Iris pigment epithelial cell (primary cell): ENCODE measurements at regions not wholly inside any gene's neighbourhood (a gene's known extent, or its start where the extent isn't known, plus 50 kb on each side); places are given as distances from the start of the nearest gene placed in this dataset.

Experiments
- DNase-seq: peaks from one replicate; pipeline ENCODE4 v3.0.0-alpha.2; 2011; ENCODE audit warnings: low read depth

GRCh38 chr2:236855176-236855865 is 230.4 kb upstream of the COPS8 start:
- no peak for DNase-seq

GRCh38 chr2:236855866-236856847 is 229.5 kb upstream of the COPS8 start:
- no peak for DNase-seq

DNA sequence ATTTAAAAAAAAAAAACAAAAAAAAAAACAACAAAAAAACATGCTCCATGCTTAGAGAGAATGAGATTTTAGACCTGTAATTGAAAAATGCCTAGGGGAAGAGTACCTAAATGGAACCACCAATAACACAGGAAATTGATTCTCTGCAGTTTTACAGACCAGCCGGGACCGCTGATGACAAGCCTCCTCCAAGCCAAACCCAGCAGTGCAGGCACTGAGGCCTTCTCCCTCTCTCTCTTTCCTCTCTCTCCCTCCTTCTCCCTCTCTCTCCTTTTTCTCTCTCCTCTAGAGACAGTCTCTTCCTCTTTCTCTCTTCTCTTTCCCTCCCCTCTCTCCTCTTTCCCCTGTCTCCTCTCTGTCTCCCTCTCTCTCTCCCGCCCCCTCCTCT is 228.8 kb upstream of the COPS8 start:
- no peak for DNase-seq

DNA sequence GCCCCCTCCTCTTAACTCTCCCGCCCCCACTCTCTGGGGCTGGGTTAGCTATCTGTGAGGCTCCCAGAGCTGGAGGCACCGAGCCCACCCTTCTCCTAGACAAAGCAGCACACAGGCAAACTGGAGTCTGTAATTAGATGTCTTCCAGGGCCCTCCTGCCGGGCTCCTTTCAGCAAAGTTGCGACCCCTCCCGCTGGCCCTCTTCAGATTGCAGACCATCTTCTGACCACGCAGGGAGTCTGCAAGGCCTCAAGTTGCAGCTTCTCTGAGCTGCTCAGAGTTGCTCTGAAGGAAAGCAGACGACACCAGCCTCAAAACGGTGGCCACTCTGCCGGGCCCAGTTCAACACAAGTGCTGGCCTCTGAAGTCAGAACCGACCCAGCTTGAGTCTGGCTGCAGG is 228.4 kb upstream of the COPS8 start:
- DNase-seq, result no peak

DNA sequence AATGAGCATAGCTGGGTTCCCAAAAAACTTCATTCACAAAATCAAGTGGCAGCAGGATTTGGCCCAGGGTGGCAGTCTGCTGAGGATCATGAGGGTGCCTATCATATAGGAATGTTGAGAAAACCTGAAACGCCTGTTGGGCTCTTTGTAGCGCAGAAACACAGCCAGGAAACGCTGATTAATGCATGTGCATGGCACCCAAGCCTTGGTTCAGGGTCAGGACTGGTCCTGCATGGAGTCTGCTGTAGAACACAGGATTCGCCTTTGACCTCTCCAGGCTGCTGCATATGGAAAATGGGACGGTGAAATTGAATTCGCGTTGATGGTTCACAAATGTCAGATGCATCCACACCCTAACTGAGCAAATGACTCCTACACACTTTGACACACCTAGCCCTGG is 227.9 kb upstream of the COPS8 start:
- DNase-seq, result no peak

DNA sequence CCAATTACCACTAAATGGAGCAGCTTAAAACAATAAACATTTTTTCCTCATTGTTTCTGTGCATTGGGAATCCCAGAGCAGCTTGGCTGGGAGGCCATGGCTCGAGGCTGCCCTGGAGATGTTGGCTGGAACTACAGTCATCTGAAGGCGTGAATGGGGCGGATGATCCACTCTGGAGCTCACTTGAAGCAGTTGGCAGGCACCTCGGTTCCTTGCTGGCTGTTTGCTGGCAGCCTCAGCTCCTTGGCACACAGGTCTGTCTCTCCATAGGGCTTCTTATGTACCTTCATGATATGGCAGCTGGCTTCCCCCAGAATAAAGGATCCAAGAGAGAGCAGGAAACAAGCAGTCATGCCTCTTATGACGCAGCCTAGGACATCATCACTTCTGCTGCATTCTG is 227.0 kb upstream of the COPS8 start:
- no peak for DNase-seq

- DNase-seq, result no peak
These were observed 225.8 kb upstream of the COPS8 start for GRCh38 chr2:236859908-236860307.

- no peak for DNase-seq
These were observed 224.4 kb upstream of the COPS8 start for GRCh38 chr2:236861196-236861875.

GRCh38 chr2:236861944-236862343 is 223.7 kb upstream of the COPS8 start:
- DNase-seq, result no peak

DNA sequence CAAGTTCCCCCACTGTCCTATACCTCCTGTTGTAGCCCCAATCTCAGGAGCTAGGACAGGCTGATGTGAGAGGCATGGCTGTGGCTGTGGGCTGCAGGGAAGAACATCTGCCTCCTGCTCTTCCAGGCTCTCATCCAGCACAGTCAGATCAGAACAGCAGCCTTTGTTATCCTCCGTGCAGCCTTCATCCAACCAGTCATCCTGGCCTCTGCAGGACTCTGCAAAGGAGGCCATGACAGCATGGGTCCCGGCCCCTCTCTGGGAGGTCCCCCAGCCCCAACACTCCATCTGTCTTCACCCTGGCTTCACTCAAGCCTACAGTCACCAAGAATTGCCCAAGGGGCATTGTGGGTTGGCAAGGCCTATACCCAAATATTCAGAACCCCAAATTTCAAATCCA is 223.2 kb upstream of the COPS8 start:
- no peak for DNase-seq

GRCh38 chr2:236862961-236863728 is 222.5 kb upstream of the COPS8 start:
- DNase-seq, result peak; percentile 80

DNA sequence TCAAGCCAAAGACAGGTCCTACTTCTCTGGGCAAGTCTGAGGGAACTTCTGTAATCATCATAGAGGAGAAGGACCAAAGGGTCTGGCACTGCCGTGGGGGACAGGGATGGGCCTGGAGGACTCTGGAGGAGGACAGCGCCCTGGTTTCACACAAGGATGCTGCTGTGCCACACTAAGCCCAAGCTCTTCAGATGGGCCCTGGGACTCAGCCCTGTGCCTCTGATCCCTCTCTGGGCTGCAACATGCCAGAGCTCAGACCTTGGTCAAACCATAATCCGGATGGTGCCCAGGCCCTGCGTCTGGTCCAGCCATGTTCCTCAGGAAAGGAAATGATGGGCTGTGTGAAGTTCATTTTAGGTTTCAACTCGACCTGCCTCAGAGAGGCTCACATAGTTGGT is 222.0 kb upstream of the COPS8 start:
- DNase-seq, result no peak

DNA sequence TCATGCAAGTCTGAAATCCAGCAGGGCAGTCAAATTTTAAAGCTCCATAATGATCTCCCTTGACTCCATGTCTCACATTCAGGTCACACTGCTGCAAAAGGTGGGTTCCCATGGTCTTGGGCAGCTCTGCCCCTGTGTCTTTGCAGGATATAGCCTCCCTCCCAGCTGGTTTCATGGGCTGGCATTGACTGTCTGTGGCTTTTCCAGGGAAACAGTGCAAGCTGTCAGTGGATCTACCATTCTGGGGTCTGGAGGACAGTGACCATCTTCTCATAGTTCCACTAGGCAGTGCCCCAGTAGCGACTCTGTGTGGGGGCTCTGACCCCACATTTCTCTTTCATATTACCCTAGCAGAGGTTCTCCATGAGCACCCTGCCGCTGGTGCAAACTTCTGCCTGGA is 220.6 kb upstream of the COPS8 start:
- DNase-seq, result no peak

- no peak for DNase-seq
These were observed 218.9 kb upstream of the COPS8 start for GRCh38 chr2:236866542-236867340.

DNA sequence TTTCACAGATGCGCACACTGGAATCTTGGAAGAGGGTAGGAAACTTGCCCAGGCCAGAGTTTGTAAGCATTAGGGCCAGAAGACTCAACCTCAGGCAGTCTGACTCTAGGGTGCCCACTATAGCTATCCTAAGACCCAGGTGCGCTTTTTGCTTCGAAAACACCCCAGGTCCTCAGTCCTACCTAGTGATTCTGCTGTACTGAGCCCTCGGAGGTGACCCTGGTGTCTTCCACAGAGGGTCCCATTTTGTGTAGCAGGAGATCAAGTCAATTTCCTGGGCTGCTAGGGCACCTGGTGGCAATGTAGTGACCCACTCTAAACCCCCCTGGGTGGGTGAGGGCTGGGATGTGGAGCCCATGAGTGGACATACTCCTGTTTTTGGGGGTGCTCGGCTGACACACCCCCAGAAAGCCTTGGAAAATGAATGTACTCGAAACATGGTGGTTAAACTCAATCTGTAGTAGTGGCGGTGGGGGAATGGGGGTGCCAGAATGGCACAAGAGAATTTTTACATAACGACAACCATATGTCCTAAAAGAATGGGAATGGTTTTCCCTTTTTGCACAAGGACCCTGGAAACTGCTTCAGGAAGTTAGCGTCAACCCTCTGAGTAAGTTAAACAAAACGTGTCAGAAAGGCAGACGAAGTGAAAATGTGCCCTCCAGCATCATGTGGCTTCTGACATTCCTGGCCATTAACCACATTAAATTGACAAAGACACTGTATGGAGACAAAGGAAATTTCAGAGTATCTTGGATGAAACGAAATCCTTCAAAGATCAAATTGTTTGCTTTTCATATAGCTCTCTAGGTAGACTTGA is 218.0 kb upstream of the COPS8 start:
- no peak for DNase-seq

DNA sequence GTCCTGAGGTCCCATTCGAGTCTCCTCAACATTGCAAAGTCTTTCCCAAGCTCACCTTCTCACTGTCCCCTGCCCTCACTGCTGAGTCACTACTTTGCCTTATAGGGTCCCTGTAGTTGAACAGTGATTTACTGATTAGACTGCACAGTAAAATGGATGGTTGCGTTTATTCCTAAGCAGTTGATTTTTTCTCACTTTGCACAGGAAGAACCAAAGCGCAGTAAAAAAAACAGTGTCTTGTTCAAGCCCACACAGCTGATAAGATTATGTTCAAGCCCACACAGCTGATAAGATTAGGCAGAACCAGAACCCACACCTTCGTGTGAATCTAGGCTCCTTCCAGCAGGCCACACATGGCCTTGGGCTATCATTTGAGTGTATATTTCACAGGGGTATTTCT is 215.3 kb upstream of the COPS8 start:
- DNase-seq, result no peak

GRCh38 chr2:236871500-236872001 is 214.1 kb upstream of the COPS8 start:
- DNase-seq, result peak; percentile 97

DNA sequence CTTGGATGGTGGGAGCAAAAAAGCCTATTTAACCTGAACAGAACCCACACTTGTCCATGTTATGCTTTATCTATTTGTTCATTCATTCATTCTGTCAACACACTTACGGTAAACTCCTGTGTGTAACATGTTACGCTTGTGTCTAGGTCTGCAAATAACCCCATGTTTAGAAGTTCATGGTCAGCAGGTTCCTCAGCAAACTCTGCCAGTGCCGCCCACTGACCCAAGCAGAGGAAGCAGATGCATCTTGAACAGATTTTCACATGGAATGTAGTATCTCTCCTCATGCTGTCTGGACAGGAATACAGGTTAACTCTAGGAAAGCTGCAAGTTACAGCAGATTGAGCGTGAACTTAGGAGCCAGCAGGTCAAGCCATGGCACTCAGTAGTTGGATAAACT is 213.7 kb upstream of the COPS8 start:
- no peak for DNase-seq

DNA sequence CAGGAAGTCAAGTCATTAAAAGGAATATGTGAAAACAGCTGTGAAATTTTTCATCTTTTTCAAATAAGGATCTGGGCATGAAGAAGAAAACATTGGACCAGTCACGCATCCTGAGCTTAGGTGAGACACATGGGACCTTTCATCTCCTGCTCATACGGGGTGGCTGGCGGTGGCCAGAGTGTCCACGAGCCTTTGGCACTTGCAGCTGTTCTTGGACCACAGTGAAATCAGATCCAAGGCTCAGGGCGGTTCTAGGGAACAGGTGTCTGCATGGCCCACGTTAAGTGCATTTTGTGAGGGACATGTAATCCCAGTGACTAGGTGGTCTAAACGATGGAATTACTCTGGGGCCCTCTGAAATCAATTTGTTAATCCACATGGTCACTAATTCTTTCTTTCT is 212.7 kb upstream of the COPS8 start:
- DNase-seq, result no peak

- DNase-seq, result no peak
These were observed 212.1 kb upstream of the COPS8 start for GRCh38 chr2:236873636-236874035.
